Right lobe of liver (tissue), 4 donors: ENCODE measurements at regions not wholly inside any gene's neighbourhood (a gene's known extent, or its start where the extent isn't known, plus 50 kb on each side); places are given as distances from the start of the nearest gene placed in this dataset.

Experiments
- POLR2A ChIP-seq: fragments of 450-650 bp; IDR thresholded peaks from one replicate; pipeline ENCODE4 v1.6.1; 2017; ENCODE audit warnings: antibody characterized with exemption, mild to moderate bottlenecking
- TF ChIP-seq, protein P1 (sequence below), 4 donors: fragments of 200-600 bp in 3 of 4; fragments of 450-650 bp in 1 of 4; IDR thresholded peaks; one replicate each; pipeline versions ENCODE4 v1.5.1 to v1.8.0; 2016 to 2022; ENCODE audit warnings: antibody characterized with exemption in 4 of 4, mild to moderate bottlenecking in 2 of 4
- donor health status: DM: no; HTN: no; CAD: no.
- donor health status: DM: no; HTN: no; CAD: no.
- donor health status: DM: no; HTN: yes; CAD: no.

GRCh38 chr15:39456159-39456558 lies 124.7 kb upstream of the THBS1 start:
- TF ChIP-seq, protein P1, sequence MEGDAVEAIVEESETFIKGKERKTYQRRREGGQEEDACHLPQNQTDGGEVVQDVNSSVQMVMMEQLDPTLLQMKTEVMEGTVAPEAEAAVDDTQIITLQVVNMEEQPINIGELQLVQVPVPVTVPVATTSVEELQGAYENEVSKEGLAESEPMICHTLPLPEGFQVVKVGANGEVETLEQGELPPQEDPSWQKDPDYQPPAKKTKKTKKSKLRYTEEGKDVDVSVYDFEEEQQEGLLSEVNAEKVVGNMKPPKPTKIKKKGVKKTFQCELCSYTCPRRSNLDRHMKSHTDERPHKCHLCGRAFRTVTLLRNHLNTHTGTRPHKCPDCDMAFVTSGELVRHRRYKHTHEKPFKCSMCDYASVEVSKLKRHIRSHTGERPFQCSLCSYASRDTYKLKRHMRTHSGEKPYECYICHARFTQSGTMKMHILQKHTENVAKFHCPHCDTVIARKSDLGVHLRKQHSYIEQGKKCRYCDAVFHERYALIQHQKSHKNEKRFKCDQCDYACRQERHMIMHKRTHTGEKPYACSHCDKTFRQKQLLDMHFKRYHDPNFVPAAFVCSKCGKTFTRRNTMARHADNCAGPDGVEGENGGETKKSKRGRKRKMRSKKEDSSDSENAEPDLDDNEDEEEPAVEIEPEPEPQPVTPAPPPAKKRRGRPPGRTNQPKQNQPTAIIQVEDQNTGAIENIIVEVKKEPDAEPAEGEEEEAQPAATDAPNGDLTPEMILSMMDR (IDR thresholded peaks at IDR 0.05) = no peak
- TF ChIP-seq POLR2A = no peak
